GM12878 (cell line): ENCODE measurements at regions not wholly inside any gene's neighbourhood (a gene's known extent, or its start where the extent isn't known, plus 50 kb on each side); places are given as distances from the start of the nearest gene placed in this dataset.
A peak's percentile ranks its signal among the peaks of the same experiment; 100 is the strongest.
"Not testable (repeated sequence)": the region's sequence is repeated elsewhere in the genome, so short reads cannot be mapped to it uniquely, and the experiment has no call there.

Experiments used
- ATAC-seq: fragments of 200-7000 bp; cut with Tn5 transposase; 3 replicates; pipeline ENCODE4 v1.9.1; 2020; ENCODE audit warnings: mild to moderate bottlenecking, moderate library complexity
- BruUV-seq: library from RNA; stranded (reverse); fragments of 400-500 nt; replicated peaks from 2 replicates; lab custom pipeline; 2021; lab: Mats Ljungman, UMichigan
- CTCF ChIA-PET: fragments of 300-600 bp; sonication (Branson Sonifier 250); formaldehyde crosslinking; extraction: SDS; loops from one replicate; lab custom pipeline; 2021; ENCODE audit warnings: inconsistent platforms; lab: Yijun Ruan, JAX
- POLR2A ChIA-PET: fragments of 350-600 bp; formaldehyde crosslinking; extraction: SDS; loops from one replicate; lab custom pipeline; 2021; ENCODE audit warnings: inconsistent platforms; lab: Charles Lee
- RAD21 ChIA-PET: fragments of 300-600 bp; sonication (Branson Sonifier 250); formaldehyde crosslinking; loops from one replicate; lab custom pipeline; 2023; ENCODE audit warnings: antibody characterized with exemption; ENCODE audit not compliant: unreplicated experiment; lab: Charles Lee
- SMC1A ChIA-PET: fragments of 300-600 bp; sonication (Branson Sonifier 250); formaldehyde crosslinking; loops from one replicate; lab custom pipeline; 2023; ENCODE audit not compliant: unreplicated experiment, uncharacterized antibody; lab: Charles Lee
- DNase-seq: peaks from one replicate; pipeline ENCODE4 v3.0.0-alpha.2; 2011; ENCODE audit warnings: low read depth, low spot score
- FAIRE-seq: peaks from 3 replicates; lab custom pipeline; 2011; peaks lifted over from hg19 to GRCh38; lab: Jason Lieb, UNC
- H2AFZ ChIP-seq: 2 replicates; pipeline ENCODE4 v1.6.0; 2011; ENCODE audit warnings: low read depth, low read length, control low read depth; ENCODE audit not compliant: control insufficient read depth
- H3K27ac ChIP-seq: 2 replicates; pipeline ENCODE4 v1.5.1; 2011; ENCODE audit warnings: control low read depth; ENCODE audit not compliant: control insufficient read depth, insufficient read depth
- H3K27me3 ChIP-seq, 2 experiments: replicated peaks in 1 of 2; 2 replicates each; pipeline versions ENCODE4 v1.6.0 to v1.6.1; 2011; ENCODE audit warnings: low read length in 1 of 2; ENCODE audit not compliant: control insufficient read depth in 2 of 2, insufficient read depth in 2 of 2
- H3K36me3 ChIP-seq, 2 experiments: 2 replicates each; pipeline ENCODE4 v1.5.1; 2011; ENCODE audit warnings: low read length in 1 of 2; ENCODE audit not compliant: control insufficient read depth in 2 of 2, insufficient read depth in 2 of 2
- H3K4me1 ChIP-seq: 2 replicates; pipeline ENCODE4 v1.6.1; 2011; ENCODE audit warnings: mild to moderate bottlenecking, low read length, moderate library complexity, mixed read lengths; ENCODE audit not compliant: control insufficient read depth, insufficient read depth
- H3K4me2 ChIP-seq: 2 replicates; pipeline ENCODE4 v1.6.0; 2011; ENCODE audit warnings: control low read depth; ENCODE audit not compliant: control insufficient read depth, insufficient read depth
- H3K4me3 ChIP-seq: fragments of 200-600 bp; sonication (generic); 2 replicates; pipeline ENCODE4 v1.5.1; 2016
- H3K79me2 ChIP-seq: 2 replicates; pipeline ENCODE4 v1.6.0; 2011; ENCODE audit warnings: low read length; ENCODE audit not compliant: control insufficient read depth, insufficient read depth
- H3K9ac ChIP-seq: 2 replicates; pipeline ENCODE4 v1.8.0; 2011; ENCODE audit warnings: low read length, control low read depth, mixed read lengths; ENCODE audit not compliant: control insufficient read depth, insufficient read depth
- H3K9me3 ChIP-seq: replicated peaks from 3 replicates; pipeline ENCODE4 v1.5.1; 2011; ENCODE audit warnings: mild to moderate bottlenecking, low read length; ENCODE audit not compliant: control insufficient read depth, insufficient read depth
- H4K20me1 ChIP-seq: 2 replicates; pipeline ENCODE4 v1.6.0; 2011; ENCODE audit not compliant: control insufficient read depth, insufficient read depth
- ASH2L ChIP-seq: fragments of 300-600, 200-600 bp; sonication (generic); IDR thresholded peaks from 2 replicates; pipeline ENCODE4 v1.6.1; 2017; ENCODE audit warnings: low read depth, mild to moderate bottlenecking, borderline replicate concordance
- BACH1 ChIP-seq: fragments of 450-650 bp; IDR thresholded peaks from 2 replicates; pipeline ENCODE4 v1.6.1; 2017; ENCODE audit warnings: mild to moderate bottlenecking, borderline replicate concordance
- BRCA1 ChIP-seq: IDR thresholded peaks from 2 replicates; pipeline ENCODE4 v1.6.1; 2011; ENCODE audit warnings: low read depth, low read length, improper control_type of control experiment
- E4F1 ChIP-seq: fragments of 450-650 bp; IDR thresholded peaks from 2 replicates; pipeline ENCODE4 v1.6.1; 2018; ENCODE audit warnings: borderline replicate concordance, mild to moderate bottlenecking; ENCODE audit not compliant: partially characterized antibody
- MTA2 ChIP-seq: fragments of 450-650 bp; IDR thresholded peaks from 2 replicates; pipeline ENCODE4 v1.6.1; 2016; ENCODE audit warnings: low read depth, mild to moderate bottlenecking, moderate library complexity
- RUNX3 ChIP-seq: IDR thresholded peaks from 2 replicates; pipeline ENCODE4 v1.6.1; 2012; ENCODE audit warnings: low read length, inconsistent platforms
- ZZZ3 ChIP-seq: IDR thresholded peaks from 2 replicates; pipeline ENCODE4 v1.6.1; 2011; ENCODE audit warnings: low read depth; ENCODE audit not compliant: control insufficient read depth, insufficient read length
- WGBS: methylation state at CpG from one replicate; pipeline ENCODE4 v1.1.6; 2016; ENCODE audit warnings: low lambda C conversion rate; ENCODE audit not compliant: insufficient replicate concordance, insufficient coverage; ENCODE audit errors: missing lambda C conversion rate; 5-methylcytosine and 5-hydroxymethylcytosine counted together
- in situ Hi-C: fragments of 300-500 bp; cut with MboI; formaldehyde crosslinking; loops from 9 replicates; pipeline ENCODE4 v1.14.3; 2018; ENCODE audit warnings: mixed read lengths
- intact Hi-C: fragments of 100-400 bp; cut with micrococcal nuclease; formaldehyde crosslinking; loops from one replicate; pipeline ENCODE4 v1.14.2; 2022; ENCODE audit not compliant: unreplicated experiment

- TF ChIP-seq E4F1: no peak
- no peak for TF ChIP-seq ZZZ3
- TF ChIP-seq BACH1: no peak
- no peak for TF ChIP-seq ASH2L
- no peak for TF ChIP-seq BRCA1
- TF ChIP-seq RUNX3: peak; percentile 31
Measured at GRCh38 chr10:63977329-63977923, 456.2 kb downstream of the REEP3 start (continued).

DNA sequence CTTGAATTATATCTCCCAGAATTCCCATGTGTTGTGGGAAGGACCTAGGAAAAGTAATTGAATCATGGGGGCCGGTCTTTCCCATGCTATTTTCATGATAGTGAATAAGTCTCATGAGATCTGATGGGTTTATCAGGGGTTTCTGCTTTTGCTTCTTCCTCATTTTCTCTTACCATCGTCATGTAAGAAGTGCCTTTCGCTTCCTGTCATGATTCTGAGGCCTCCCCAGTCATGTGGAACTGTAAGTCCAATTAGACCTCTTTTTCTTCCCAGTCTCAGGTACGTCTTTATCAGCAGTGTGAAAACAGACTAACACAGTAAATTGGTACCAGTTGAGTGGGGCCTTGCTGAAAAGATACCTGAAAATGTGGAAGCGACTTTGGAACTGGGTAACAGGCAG, 459.7 kb downstream of the REEP3 start:
- SMC1A ChIA-PET: not testable (repeated sequence)

DNA sequence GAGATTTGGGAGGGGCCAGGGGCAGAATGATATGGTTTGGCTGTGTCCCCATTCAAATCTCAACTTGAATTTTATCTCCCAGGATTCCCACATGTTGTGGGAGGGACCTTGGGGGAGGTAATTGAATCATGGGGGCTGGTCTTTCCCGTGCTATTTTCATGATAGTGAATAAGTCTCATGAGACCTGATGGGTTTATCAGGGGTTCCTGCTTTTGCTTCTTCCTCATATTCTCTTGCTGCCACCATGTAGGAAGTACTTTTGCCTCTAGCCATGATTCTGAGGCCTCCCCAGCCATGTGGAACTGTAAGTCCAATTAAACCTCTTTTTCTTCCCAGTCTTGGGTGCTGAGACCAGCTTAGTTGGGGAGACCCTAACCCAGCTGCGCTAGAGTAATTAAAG, 462.9 kb downstream of the REEP3 start:
- DNase-seq: not testable (repeated sequence)

More for the DNA sequence above, 459.7 kb downstream of the REEP3 start:
- H4K20me1 ChIP-seq, intact Hi-C loops, H3K4me2 ChIP-seq, H3K27me3 ChIP-seq, ATAC-seq, in situ Hi-C loops, H3K36me3 ChIP-seq, RAD21 ChIA-PET, POLR2A ChIA-PET, H3K79me2 ChIP-seq, H3K9ac ChIP-seq, H3K9me3 ChIP-seq, H3K4me3 ChIP-seq, H3K27ac ChIP-seq, DNase-seq, H3K4me1 ChIP-seq, BruUV-seq: not testable (repeated sequence)
- TF ChIP-seq MTA2: peak; percentile 53
- peak; percentile 81 for FAIRE-seq
- CTCF ChIA-PET: interaction anchor here (1.8 kb wide), 1 partner anchor 114 kb away, joined by 5 read pairs; no protein-coding TSS in a partner anchor
- H2AFZ ChIP-seq: peak overlapping the region; percentile 53; the same call in 1 of the 2 replicates
- WGBS: 0% methylated on average over 5 of the region's 5 CpGs

More for the DNA sequence above, 462.9 kb downstream of the REEP3 start:
- H3K4me1 ChIP-seq, H3K9me3 ChIP-seq, H3K27ac ChIP-seq, H3K9ac ChIP-seq, CTCF ChIA-PET, RAD21 ChIA-PET, SMC1A ChIA-PET, H2AFZ ChIP-seq, POLR2A ChIA-PET, FAIRE-seq, in situ Hi-C loops, H3K27me3 ChIP-seq, H3K4me2 ChIP-seq, H3K79me2 ChIP-seq, BruUV-seq, intact Hi-C loops, ATAC-seq, H3K4me3 ChIP-seq, H3K36me3 ChIP-seq, H4K20me1 ChIP-seq: not testable (repeated sequence)
- WGBS: 22% methylated on average over 2 of the region's 2 CpGs
